Activated B cell treated with CpG ODN at 0.5 μM for 24 hours (primary cell): ENCODE measurements at regions not wholly inside any gene's neighbourhood (a gene's known extent, or its start where the extent isn't known, plus 50 kb on each side); places are given as distances from the start of the nearest gene placed in this dataset.

Source experiments
- ATAC-seq: fragments of 200-7000 bp; cut with Tn5 transposase; one replicate; pipeline ENCODE4 v1.10.0; 2021; ENCODE audit warnings: low read depth, mild to moderate bottlenecking, moderate library complexity
- CTCF ChIA-PET: fragments of 350-600 bp; sonication (Branson Sonifier 250); formaldehyde crosslinking; loops from one replicate; lab custom pipeline; 2021; ENCODE audit warnings: antibody characterized with exemption; lab: Charles Lee
- POLR2A ChIA-PET: fragments of 350-600 bp; sonication (Branson Sonifier 250); formaldehyde crosslinking; loops from one replicate; lab custom pipeline; 2021; ENCODE audit warnings: antibody characterized with exemption; lab: Charles Lee
- DNase-seq: peaks from one replicate; pipeline ENCODE4 v3.0.0; 2022
- H3K27ac Mint-ChIP-seq: one replicate; pipeline ENCODE4 v1.8.0; 2020; ENCODE audit warnings: mixed read lengths
- H3K27me3 Mint-ChIP-seq: one replicate; pipeline ENCODE4 v1.8.0; 2021; ENCODE audit warnings: mixed read lengths
- H3K36me3 Mint-ChIP-seq: one replicate; pipeline ENCODE4 v1.8.0; 2021; ENCODE audit warnings: low read depth, mixed read lengths
- H3K4me1 Mint-ChIP-seq: one replicate; pipeline ENCODE4 v1.8.0; 2021; ENCODE audit warnings: mixed read lengths
- H3K4me3 Mint-ChIP-seq: one replicate; pipeline ENCODE4 v1.8.0; 2020; ENCODE audit warnings: mild to moderate bottlenecking, mixed read lengths
- H3K9me3 Mint-ChIP-seq: one replicate; pipeline ENCODE4 v1.8.0; 2020; ENCODE audit warnings: mixed read lengths
- intact Hi-C: fragments of 100-400 bp; cut with micrococcal nuclease; formaldehyde crosslinking; loops from one replicate; pipeline ENCODE4 v1.15.1; 2024
- TF ChIP-seq, protein P1 (sequence below): fragments of 200-600 bp; IDR thresholded peaks from one replicate; pipeline ENCODE4 v1.8.0; 2022; ENCODE audit warnings: antibody characterized with exemption, mild to moderate bottlenecking

DNA sequence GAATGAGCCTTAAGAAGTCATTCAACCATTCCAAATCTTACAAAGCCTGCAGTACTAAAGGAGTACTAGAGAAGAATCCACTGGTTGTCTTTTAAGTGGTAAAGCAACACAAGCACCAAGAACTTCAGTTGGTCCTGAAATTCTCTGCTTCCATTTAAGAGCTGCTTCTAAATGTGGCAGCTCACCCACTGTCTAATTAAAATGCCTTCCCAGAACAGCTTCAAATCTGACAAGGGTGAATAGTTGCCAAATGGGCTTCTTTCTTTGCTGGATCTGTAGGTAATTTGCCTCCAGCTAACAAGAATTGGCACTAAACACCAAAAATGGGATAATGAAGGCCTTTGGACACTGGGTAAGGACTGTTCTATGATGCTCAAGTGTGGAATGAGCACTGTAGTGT lies 72.2 kb upstream of the NAP1L1 start:
- POLR2A ChIA-PET, result no interaction called here
- CTCF ChIA-PET, result interaction anchor here (1.2 to 1.5 kb wide), 2 partner anchors 16 to 300 kb away, joined by 3 to 4 read pairs; no protein-coding TSS in a partner anchor

DNA sequence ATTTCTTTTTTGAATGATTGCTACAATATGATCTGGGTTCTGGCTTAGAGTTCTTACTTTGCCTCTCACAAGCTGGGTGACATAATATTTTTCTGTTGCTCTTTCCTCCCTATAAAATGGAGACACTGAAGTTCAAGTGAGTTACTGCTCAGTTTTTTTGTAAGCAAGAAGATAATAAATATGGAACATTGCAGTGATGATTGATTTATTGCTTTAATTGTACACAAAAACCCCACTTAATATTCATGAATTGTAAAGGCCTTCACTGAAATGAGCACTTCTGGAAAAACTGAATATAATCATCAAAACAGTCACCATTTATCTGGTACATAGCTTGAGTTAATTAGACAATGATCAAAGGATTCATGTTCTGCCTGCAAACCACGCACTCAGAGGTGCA lies 71.8 kb upstream of the NAP1L1 start:
- Mint-ChIP-seq H3K27me3 (no peaks in the 10 kb centered on the region), H3K9me3 (no peaks in the 10 kb centered on the region), H3K4me1 (peaks cover 30% of the 10 kb centered on the region), H3K36me3 (no peaks in the 10 kb centered on the region), H3K27ac (no peak overlapping the region), H3K4me3 (no peak overlapping the region)
- ATAC-seq (no peak), DNase-seq (no peak)
- CTCF ChIA-PET, result interaction anchor here (1.2 to 1.5 kb wide), 2 partner anchors 16 to 300 kb away, joined by 3 to 4 read pairs; no protein-coding TSS in a partner anchor
- TF ChIP-seq, protein P1, sequence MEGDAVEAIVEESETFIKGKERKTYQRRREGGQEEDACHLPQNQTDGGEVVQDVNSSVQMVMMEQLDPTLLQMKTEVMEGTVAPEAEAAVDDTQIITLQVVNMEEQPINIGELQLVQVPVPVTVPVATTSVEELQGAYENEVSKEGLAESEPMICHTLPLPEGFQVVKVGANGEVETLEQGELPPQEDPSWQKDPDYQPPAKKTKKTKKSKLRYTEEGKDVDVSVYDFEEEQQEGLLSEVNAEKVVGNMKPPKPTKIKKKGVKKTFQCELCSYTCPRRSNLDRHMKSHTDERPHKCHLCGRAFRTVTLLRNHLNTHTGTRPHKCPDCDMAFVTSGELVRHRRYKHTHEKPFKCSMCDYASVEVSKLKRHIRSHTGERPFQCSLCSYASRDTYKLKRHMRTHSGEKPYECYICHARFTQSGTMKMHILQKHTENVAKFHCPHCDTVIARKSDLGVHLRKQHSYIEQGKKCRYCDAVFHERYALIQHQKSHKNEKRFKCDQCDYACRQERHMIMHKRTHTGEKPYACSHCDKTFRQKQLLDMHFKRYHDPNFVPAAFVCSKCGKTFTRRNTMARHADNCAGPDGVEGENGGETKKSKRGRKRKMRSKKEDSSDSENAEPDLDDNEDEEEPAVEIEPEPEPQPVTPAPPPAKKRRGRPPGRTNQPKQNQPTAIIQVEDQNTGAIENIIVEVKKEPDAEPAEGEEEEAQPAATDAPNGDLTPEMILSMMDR, result no peak
- POLR2A ChIA-PET, result no interaction called here
- intact Hi-C loops, result loop anchor here (5.0 to 10.0 kb wide), 5 partner anchors 398 to 822 kb away; partner anchors contain the start of genes CAPS2, GLIPR1L1, OSBPL8 and ZDHHC17

More for the DNA sequence above, 72.2 kb upstream of the NAP1L1 start:
- ATAC-seq (no peak), DNase-seq (no peak)
- H3K27me3 Mint-ChIP-seq, result no peaks in the 10 kb centered on the region
- no peaks in the 10 kb centered on the region for H3K9me3 Mint-ChIP-seq
- no peak overlapping the region for H3K4me3 Mint-ChIP-seq
- TF ChIP-seq, protein P1, result no peak
- H3K4me1 Mint-ChIP-seq, result peaks cover 28% of the 10 kb centered on the region
- no peaks in the 10 kb centered on the region for H3K36me3 Mint-ChIP-seq
- H3K27ac Mint-ChIP-seq, result no peak overlapping the region
- intact Hi-C loops, result loop anchor here (5.0 to 10.0 kb wide), 5 partner anchors 398 to 822 kb away; partner anchors contain the start of genes CAPS2, GLIPR1L1, OSBPL8 and ZDHHC17

DNA sequence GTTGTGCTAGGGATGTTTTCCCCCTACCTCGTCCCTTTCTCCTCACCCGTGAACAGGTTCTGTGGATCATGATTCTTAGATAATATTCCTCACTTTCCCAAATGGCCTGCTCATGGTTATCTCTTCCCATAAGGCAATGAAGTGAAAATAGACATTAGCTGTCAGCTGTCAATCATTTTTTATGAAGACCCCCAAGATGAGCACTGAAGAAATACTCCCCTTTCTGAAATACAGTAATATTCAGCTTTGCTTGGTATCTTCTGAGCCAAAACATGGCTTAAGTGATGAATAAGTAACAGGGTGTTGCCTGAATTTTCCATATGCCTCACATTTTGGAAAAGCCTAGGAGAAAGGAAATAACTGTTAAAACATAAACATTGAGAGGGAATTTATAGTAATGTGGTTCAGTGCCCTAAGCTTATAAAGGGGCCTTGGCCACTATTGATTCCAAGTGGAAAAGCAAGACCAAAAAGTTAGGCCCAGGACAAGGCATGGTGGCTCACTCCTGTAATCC lies 70.7 kb upstream of the NAP1L1 start:
- no peak for ATAC-seq
- POLR2A ChIA-PET, result interaction anchor here (0.7 kb wide), 1 partner anchor 610 kb away, joined by 3 read pairs; no protein-coding TSS in a partner anchor
- intact Hi-C loops, result loop anchor here (5.0 to 10.0 kb wide), 5 partner anchors 400 to 820 kb away; partner anchors contain the start of genes CAPS2, GLIPR1L1, OSBPL8 and ZDHHC17
- Mint-ChIP-seq H3K27me3 (no peaks in the 10 kb centered on the region), H3K36me3 (no peaks in the 10 kb centered on the region), H3K4me3 (no peak overlapping the region), H3K4me1 (peaks cover 26% of the 10 kb centered on the region), H3K27ac (no peak overlapping the region), H3K9me3 (no peaks in the 10 kb centered on the region)
- CTCF ChIA-PET, result no interaction called here
- DNase-seq, result no peak
- TF ChIP-seq, protein P1, result no peak

DNA sequence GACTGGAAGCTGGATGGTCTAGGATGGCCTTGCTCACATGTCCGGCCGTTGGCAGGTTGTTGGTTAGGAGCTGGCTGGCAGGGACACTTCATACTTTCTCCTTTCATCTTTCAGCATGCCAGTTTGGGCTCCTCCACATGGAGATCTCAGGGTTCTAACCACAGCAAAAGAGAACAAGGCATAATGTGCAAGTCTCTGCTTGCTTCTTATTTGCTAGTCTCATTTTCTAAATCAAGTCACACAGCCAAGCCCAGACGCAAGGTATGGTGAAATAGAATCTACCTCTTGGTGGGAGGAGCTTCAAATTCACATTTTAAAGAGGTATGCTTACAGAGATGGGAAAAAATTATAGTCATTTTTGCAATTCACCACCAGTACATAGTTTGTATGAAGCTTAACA lies 69.1 kb upstream of the NAP1L1 start:
- CTCF ChIA-PET, result no interaction called here
- intact Hi-C loops, result loop anchor here (10.0 kb wide), 4 partner anchors 401 to 819 kb away; partner anchors contain the start of genes CAPS2, GLIPR1L1, OSBPL8 and ZDHHC17
- no peak for ATAC-seq

More for the DNA sequence above, 69.1 kb upstream of the NAP1L1 start:
- peaks cover 20% of the 10 kb centered on the region for H3K4me1 Mint-ChIP-seq
- POLR2A ChIA-PET, result no interaction called here
- TF ChIP-seq, protein P1, result no peak
- H3K4me3 Mint-ChIP-seq, result no peak overlapping the region
- H3K9me3 Mint-ChIP-seq, result no peaks in the 10 kb centered on the region
- no peaks in the 10 kb centered on the region for H3K27me3 Mint-ChIP-seq
- no peak overlapping the region for H3K27ac Mint-ChIP-seq
- DNase-seq, result no peak
- no peaks in the 10 kb centered on the region for H3K36me3 Mint-ChIP-seq
